Tibial nerve (tissue), 4 donors: ENCODE measurements at regions not wholly inside any gene's neighbourhood (a gene's known extent, or its start where the extent isn't known, plus 50 kb on each side); places are given as distances from the start of the nearest gene placed in this dataset.
A peak's percentile ranks its signal among the peaks of the same experiment; 100 is the strongest.

Source experiments
- DNase-seq, 2 donors: peaks; one replicate each; pipeline ENCODE4 v3.0.0-alpha.2; 2019; ENCODE audit warnings: low spot score in 2 of 2
- H3K27ac ChIP-seq, 4 donors: fragments of 200-600 bp; sonication (generic) in 3 of 4; one replicate each; pipeline ENCODE4 v1.5.1; 2017 to 2019; ENCODE audit warnings: mild to moderate bottlenecking in 1 of 4
- H3K27me3 ChIP-seq, 2 donors: fragments of 200-600 bp; sonication (generic) in 1 of 2; one replicate each; pipeline versions ENCODE4 v1.5.1 to v1.6.0; 2017 to 2019
- H3K36me3 ChIP-seq, 3 donors: fragments of 200-600 bp; sonication (generic); one replicate each; pipeline ENCODE4 v1.5.1; 2018 to 2019
- H3K4me1 ChIP-seq, 4 donors: fragments of 200-600 bp; sonication (generic) in 3 of 4; one replicate each; pipeline ENCODE4 v1.5.1; 2017 to 2019
- H3K4me3 ChIP-seq, 4 donors: fragments of 200-600 bp; sonication (generic) in 3 of 4; one replicate each; pipeline ENCODE4 v1.5.1; 2017 to 2019; ENCODE audit warnings: mild to moderate bottlenecking in 1 of 4, moderate library complexity in 1 of 4
- H3K9me3 ChIP-seq, 4 donors: fragments of 200-600 bp; sonication (generic) in 3 of 4; one replicate each; pipeline ENCODE4 v1.5.1; 2017 to 2019
- EP300 ChIP-seq, 2 donors: sonication (generic); formaldehyde crosslinking; IDR thresholded peaks; one replicate each; pipeline ENCODE4 v1.6.1; 2017; ENCODE audit warnings: antibody characterized with exemption in 2 of 2, mild to moderate bottlenecking in 1 of 2
- POLR2A ChIP-seq, 2 donors: fragments of 450-650 bp; IDR thresholded peaks; one replicate each; pipeline ENCODE4 v1.6.1; 2017; ENCODE audit warnings: antibody characterized with exemption in 2 of 2, mild to moderate bottlenecking in 2 of 2, moderate library complexity in 2 of 2
- WGBS, 2 donors: methylation state at CpG; one replicate each; pipeline ENCODE4 v1.1.5; 2018; 5-methylcytosine and 5-hydroxymethylcytosine counted together
- TF ChIP-seq, protein P1 (sequence below), 5 experiments: fragments of 200-600 bp in 3 of 5; fragments of 450-650 bp in 2 of 5; sonication (generic) in 3 of 5; IDR thresholded peaks; one replicate each; pipeline ENCODE4 v1.5.1; 2016 to 2019; ENCODE audit warnings: antibody characterized with exemption in 5 of 5, mild to moderate bottlenecking in 3 of 5, moderate library complexity in 2 of 5

DNA sequence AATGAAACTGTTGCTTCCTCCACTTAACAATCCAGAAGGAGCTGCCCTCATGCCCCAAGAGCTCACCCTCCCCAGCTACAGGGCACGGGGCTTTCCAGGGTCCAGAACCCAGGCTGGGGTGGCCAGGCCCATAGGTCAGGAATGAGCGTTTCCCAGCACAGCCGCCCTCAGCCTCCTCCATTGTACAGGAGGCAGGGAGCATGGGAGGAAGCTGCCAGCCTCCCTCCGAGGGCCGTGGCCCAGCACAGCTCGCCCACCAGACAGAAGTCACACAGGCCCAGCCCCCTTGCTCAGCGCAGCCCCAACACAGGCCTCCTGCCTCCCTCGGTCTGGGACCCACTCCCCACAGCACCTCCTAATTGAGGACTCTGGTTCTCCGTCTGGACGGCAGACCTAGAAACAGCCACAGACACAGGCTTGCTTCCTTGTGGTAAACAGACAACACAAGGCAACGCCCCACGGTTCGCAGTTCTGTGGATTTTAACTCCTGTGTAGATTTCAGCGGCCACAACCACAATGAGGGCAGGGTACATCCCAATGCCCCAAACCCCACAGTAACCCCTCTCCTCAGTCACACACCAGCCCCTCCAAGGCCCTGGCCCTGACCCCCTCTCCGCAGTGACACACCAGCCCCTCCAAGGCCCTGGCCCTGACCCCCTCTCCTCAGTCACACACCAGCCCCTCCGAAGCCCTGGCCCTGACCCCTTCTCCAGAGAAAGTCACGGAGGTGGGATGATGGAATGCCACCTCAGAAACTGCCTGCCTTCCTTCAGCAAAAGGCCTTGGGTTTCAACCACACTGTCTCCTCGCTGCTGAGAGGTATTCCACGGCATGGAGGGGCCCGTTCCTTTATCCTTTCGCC lies 173.5 kb downstream of the DLL1 start:
- Histone ChIP-seq H3K9me3 (peaks cover 0 to 33% (median 15%) of the 10 kb centered on the region in 4 donors), H3K36me3 (no peaks in the 10 kb centered on the region), H3K4me3 (no peak overlapping the region), H3K4me1 (no peaks in the 10 kb centered on the region), H3K27me3 (no peaks in the 10 kb centered on the region), H3K27ac (peak overlapping the region in 1 of 4 donors; percentile 19)
- 83 to 85% methylated on average over 19 to 20 of the region's 21 CpGs for WGBS, 2 donors
- TF ChIP-seq, protein P1, sequence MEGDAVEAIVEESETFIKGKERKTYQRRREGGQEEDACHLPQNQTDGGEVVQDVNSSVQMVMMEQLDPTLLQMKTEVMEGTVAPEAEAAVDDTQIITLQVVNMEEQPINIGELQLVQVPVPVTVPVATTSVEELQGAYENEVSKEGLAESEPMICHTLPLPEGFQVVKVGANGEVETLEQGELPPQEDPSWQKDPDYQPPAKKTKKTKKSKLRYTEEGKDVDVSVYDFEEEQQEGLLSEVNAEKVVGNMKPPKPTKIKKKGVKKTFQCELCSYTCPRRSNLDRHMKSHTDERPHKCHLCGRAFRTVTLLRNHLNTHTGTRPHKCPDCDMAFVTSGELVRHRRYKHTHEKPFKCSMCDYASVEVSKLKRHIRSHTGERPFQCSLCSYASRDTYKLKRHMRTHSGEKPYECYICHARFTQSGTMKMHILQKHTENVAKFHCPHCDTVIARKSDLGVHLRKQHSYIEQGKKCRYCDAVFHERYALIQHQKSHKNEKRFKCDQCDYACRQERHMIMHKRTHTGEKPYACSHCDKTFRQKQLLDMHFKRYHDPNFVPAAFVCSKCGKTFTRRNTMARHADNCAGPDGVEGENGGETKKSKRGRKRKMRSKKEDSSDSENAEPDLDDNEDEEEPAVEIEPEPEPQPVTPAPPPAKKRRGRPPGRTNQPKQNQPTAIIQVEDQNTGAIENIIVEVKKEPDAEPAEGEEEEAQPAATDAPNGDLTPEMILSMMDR (IDR thresholded peaks at IDR 0.05) = no peak
- TF ChIP-seq EP300 (IDR thresholded peaks at IDR 0.05) = no peak
- TF ChIP-seq POLR2A (IDR thresholded peaks at IDR 0.05) = no peak
- no peak for DNase-seq

DNA sequence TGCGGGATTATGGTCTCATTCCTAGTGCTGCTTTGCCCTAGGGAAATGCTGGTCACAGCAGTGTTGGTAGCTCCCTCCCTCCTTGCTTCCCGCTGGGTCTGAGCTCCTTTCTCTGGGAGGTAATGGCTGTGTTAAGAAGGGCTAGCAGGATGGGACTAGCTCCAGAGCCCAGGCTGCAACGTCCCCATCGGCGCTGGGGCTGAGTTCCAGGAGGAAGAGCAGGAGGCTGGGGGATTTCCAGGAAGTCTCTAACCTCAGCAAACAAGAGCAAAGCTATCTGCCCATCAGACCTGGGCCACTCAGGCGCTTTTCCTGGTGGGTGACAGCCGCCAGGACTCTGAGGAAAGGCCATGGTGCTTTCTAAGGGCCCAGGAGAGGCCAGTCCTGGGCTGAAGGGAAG lies 174.2 kb downstream of the DLL1 start:
- TF ChIP-seq, protein P1 (IDR thresholded peaks at IDR 0.05) = no peak
- TF ChIP-seq EP300 (IDR thresholded peaks at IDR 0.05) (no peak), POLR2A (IDR thresholded peaks at IDR 0.05) (no peak)
- no peak for DNase-seq
- Histone ChIP-seq H3K27me3 (no peaks in the 10 kb centered on the region), H3K36me3 (no peaks in the 10 kb centered on the region), H3K9me3 (peaks cover 0 to 26% (median 14%) of the 10 kb centered on the region in 4 donors), H3K4me3 (no peak overlapping the region), H3K27ac (no peak overlapping the region), H3K4me1 (no peaks in the 10 kb centered on the region)
- WGBS, 2 donors = 59 to 67% methylated on average over 7 of the region's 7 CpGs

DNA sequence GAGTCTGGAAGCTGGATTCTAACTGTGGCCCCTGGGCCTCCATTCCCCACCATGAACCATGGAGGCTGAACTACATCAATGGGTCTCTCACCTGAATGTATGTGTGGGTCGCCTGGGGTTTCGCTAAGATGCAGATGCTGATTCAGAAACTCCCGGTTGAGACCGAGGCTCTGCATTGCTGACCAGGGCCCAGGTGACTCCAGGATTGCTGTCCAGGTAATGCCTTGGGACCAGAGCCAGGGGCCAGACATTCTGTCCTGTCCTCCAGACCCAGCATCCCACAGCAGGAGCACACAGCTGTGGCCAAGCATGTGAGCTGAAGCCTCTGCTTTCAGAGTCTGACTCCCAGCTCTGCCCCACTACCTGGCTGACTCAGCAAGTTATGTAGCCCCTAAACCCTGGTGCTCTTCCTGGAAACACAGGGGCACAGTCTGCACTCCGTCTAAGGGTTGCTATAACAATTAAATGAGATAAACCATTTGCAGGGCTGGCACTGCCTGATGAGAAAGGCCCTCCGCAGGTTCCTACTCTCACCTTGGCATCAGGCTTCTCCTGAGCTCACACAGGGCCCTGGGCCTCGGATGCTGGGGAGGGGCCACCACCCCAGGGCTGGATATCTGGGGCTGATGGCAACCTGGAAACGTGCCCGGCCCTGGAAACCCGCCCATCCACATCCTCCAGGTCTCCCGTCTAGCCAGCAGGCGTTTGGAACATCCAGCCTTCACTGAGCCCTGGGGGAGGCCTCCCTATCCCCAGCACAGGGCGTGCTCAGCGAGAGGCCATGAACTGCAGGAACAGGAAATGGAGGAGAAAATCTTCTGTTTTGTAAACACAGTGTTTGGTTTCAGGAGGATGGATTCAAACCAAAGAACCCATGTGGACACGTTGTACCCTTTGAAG lies 175.7 kb downstream of the DLL1 start:
- 64 to 67% methylated on average over 14 to 15 of the region's 15 CpGs for WGBS, 2 donors
- no peaks in the 10 kb centered on the region for H3K4me1 ChIP-seq
- no peak for DNase-seq
- H3K4me3 ChIP-seq = no peak overlapping the region
- no peaks in the 10 kb centered on the region for H3K36me3 ChIP-seq
- H3K9me3 ChIP-seq = peaks cover 0 to 12% (median 5%) of the 10 kb centered on the region in 4 donors
- H3K27me3 ChIP-seq = no peaks in the 10 kb centered on the region
- no peak for TF ChIP-seq POLR2A (IDR thresholded peaks at IDR 0.05)
- TF ChIP-seq EP300 (IDR thresholded peaks at IDR 0.05) = peak in 1 of 2 donors; percentile 21
- H3K27ac ChIP-seq = no peak overlapping the region

DNA sequence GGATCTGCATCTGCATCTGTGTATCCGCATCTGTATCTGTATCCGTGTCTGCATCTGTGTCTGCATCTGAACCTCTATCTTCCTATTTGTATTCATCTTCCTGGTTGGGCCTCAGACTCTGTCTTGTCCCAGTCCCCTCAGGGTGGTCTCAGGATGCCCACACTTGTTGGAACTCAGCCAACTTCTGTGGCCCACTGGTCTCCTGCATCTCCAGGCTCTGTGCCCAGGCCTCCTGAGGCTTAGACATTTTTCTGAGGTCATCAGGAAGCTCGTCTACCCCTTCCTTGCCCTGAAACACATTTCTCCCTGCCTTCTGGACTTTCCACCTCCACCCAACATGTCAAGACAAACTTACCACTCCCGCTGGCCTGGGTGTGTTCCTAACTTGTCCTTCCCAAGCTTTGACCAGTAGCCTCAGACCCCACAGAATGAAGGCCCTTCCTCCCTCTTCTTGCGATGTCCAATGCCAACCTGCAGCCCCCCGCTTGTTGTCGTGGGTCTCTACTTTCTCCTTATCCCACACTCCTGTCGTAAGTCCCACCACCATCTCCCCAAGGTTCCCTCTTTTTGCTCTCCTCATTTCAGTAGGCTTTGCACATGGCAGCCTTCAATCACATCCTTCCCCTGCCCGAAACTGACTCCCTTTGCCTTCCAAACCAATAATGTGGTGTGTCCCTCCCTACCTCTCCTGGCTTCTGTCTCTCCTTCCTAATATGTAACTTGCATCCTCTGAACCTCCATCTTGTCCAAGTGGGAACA lies 176.5 kb downstream of the DLL1 start:
- TF ChIP-seq POLR2A (IDR thresholded peaks at IDR 0.05) = no peak
- no peak for TF ChIP-seq EP300 (IDR thresholded peaks at IDR 0.05)
- TF ChIP-seq, protein P1 (IDR thresholded peaks at IDR 0.05) = no peak
- peaks cover 0 to 4% (median 1%) of the 10 kb centered on the region in 4 donors for H3K9me3 ChIP-seq
- no peaks in the 10 kb centered on the region for H3K27me3 ChIP-seq
- H3K4me1 ChIP-seq = no peaks in the 10 kb centered on the region
- no peak for DNase-seq
- no peak overlapping the region for H3K4me3 ChIP-seq
- no peak overlapping the region for H3K27ac ChIP-seq
- WGBS, 2 donors = 85 to 88% methylated on average over 9 of the region's 9 CpGs
- H3K36me3 ChIP-seq = no peaks in the 10 kb centered on the region

DNA sequence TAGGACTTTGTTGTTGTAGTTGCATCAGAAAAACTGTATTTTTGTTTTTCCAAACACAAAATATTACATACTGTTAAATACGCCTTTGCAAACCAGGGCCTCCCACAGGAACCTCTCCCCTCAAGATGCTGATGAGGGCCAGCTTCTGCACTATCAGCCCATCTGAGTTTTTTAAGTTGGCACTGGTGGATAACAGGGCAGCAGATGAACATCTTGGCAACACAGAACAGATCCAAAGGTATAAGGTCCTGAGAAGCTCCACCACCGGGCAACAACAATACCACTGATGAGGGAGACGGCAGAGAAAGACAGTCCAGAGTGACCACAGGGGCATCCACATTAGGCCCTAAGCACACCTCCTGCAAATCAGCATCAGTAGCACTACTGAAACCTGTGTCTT lies 177.7 kb downstream of the DLL1 start:
- Histone ChIP-seq H3K36me3 (no peaks in the 10 kb centered on the region), H3K27me3 (peaks cover 0 to 3% of the 10 kb centered on the region in 2 donors), H3K4me1 (no peaks in the 10 kb centered on the region), H3K4me3 (no peak overlapping the region), H3K27ac (no peak overlapping the region), H3K9me3 (no peaks in the 10 kb centered on the region)
- WGBS, 2 donors = 84 to 89% methylated on average over 3 of the region's 3 CpGs
- TF ChIP-seq, protein P1 (IDR thresholded peaks at IDR 0.05) = no peak
- TF ChIP-seq EP300 (IDR thresholded peaks at IDR 0.05) = no peak
- no peak for TF ChIP-seq POLR2A (IDR thresholded peaks at IDR 0.05)
- no peak for DNase-seq
